Lower leg skin (tissue), 4 donors: ENCODE measurements at regions not wholly inside any gene's neighbourhood (a gene's known extent, or its start where the extent isn't known, plus 50 kb on each side); places are given as distances from the start of the nearest gene placed in this dataset.

Source experiments
- DNase-seq, 2 donors: peaks; one replicate each; pipeline ENCODE4 v3.0.0-alpha.2; 2019; ENCODE audit warnings: low spot score in 2 of 2
- H3K4me3 ChIP-seq: fragments of 200-600 bp; sonication (generic); 2 replicates; pipeline ENCODE4 v1.5.1; 2017; ENCODE audit warnings: mild to moderate bottlenecking, low read depth; ENCODE audit not compliant: poor library complexity, severe bottlenecking
- CTCF ChIP-seq, 3 donors: fragments of 450-650 bp; IDR thresholded peaks; one replicate each; pipeline ENCODE4 v1.5.1; 2016; ENCODE audit warnings: antibody characterized with exemption in 3 of 3, mild to moderate bottlenecking in 3 of 3, moderate library complexity in 2 of 3
- POLR2A ChIP-seq, 2 donors: fragments of 450-650 bp; IDR thresholded peaks; one replicate each; pipeline ENCODE4 v1.6.1; 2016 to 2017; ENCODE audit warnings: antibody characterized with exemption in 2 of 2, mild to moderate bottlenecking in 1 of 2, moderate library complexity in 1 of 2
- WGBS, 2 donors: methylation state at CpG; one replicate each; pipeline ENCODE4 v1.1.5; 2018; 5-methylcytosine and 5-hydroxymethylcytosine counted together
- intact Hi-C: fragments of 100-400 bp; cut with DNase I; formaldehyde crosslinking; loops from one replicate; pipeline ENCODE4 v1.15.0; 2023; ENCODE audit warnings: low total_unique reads

DNA sequence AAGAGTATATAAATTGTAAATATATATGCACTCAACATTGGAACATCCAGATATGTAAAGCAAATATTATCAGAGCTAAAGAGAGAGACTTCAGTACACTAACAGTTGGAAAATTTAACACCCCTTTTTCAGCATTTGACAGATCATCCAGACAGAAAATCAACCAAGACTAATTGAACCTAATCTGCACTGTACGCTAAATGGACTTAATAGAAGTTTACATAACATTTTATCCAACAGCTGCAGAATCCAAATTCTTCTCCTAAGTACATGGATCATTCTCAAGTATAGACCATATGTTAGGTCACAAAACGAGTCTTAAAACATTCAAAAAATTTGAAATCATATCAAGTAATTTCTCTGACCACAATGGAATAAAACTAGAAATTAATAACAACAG is 229.1 kb upstream of the CLEC14A start:
- no peak for DNase-seq
- no peak for TF ChIP-seq CTCF (IDR thresholded peaks at IDR 0.05)
- intact Hi-C loops, result no loop called here
- WGBS, 2 donors, result 68 to 72% methylated on average over 2 of the region's 2 CpGs
- no peak overlapping the region for H3K4me3 ChIP-seq

- DNase-seq, result no peak
- WGBS, 2 donors, result 60 to 80% methylated on average over 2 of the region's 2 CpGs
- no peak for TF ChIP-seq POLR2A (IDR thresholded peaks at IDR 0.05)
- no peak for TF ChIP-seq CTCF (IDR thresholded peaks at IDR 0.05)
These were observed 226.2 kb upstream of the CLEC14A start for GRCh38 chr14:38481952-38482678.

DNA sequence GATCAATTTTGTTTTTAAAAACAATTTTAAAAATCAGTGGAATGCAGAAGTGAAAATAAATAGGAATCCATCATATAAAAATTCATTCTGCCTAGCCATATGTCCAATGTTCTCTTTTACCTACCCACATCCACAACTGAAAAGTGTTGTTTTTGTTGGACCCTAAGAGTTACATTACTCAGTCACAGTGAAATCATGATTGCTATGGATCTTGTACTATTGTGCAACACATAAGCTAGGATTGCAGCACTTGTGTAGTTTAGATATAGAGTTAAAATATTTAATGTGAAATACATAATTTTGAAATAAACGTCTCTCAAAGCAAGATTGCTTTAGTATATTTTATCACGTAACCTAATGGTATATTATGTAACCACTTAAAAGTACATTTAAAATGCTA is 213.3 kb upstream of the CLEC14A start:
- 78 to 87% methylated on average over 2 of the region's 2 CpGs for WGBS, 2 donors
- TF ChIP-seq POLR2A (IDR thresholded peaks at IDR 0.05) (no peak), CTCF (IDR thresholded peaks at IDR 0.05) (no peak)
- no peak overlapping the region for H3K4me3 ChIP-seq

More at GRCh38 chr14:38481952-38482678, 226.2 kb upstream of the CLEC14A start:
- no peak overlapping the region for H3K4me3 ChIP-seq
- intact Hi-C loops, result no loop called here

GRCh38 chr14:38442208-38442607 is 186.3 kb upstream of the CLEC14A start:
- no peak for DNase-seq
- H3K4me3 ChIP-seq, result no peak overlapping the region
- intact Hi-C loops, result no loop called here
- no peak for TF ChIP-seq POLR2A (IDR thresholded peaks at IDR 0.05)
- TF ChIP-seq CTCF (IDR thresholded peaks at IDR 0.05), result no peak
- 76 to 81% methylated on average over 3 of the region's 3 CpGs for WGBS, 2 donors

More for the DNA sequence above, 213.3 kb upstream of the CLEC14A start:
- no peak for DNase-seq
- intact Hi-C loops, result no loop called here

GRCh38 chr14:38432186-38432585 is 176.3 kb upstream of the CLEC14A start:
- H3K4me3 ChIP-seq, result no peak overlapping the region
- TF ChIP-seq CTCF (IDR thresholded peaks at IDR 0.05) (no peak), POLR2A (IDR thresholded peaks at IDR 0.05) (no peak)
- DNase-seq, result no peak
- intact Hi-C loops, result no loop called here
- 87 to 91% methylated on average over 2 of the region's 2 CpGs for whole genome bisulfite sequencing, 2 donors

DNA sequence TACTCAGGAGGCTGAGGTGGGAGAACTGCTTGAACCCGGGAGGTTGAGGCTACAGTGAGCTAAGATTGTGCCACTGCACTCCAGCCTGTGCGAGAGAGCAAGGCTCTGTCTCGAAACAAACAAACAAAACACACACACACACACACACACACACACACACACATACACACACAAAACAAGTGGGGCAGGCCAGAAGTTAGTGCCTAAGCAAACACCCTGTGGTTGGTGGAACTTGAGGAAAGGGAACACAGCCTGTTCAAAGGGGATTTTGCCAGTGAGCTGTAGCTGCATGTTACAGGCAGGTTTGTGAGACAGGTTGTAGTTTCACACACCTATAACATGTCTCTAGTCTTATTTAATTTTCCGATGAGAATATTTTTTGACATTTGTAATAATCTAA is 175.3 kb upstream of the CLEC14A start:
- WGBS, 2 donors, result 92 to 94% methylated on average over 4 of the region's 4 CpGs
- TF ChIP-seq CTCF (IDR thresholded peaks at IDR 0.05) (no peak), POLR2A (IDR thresholded peaks at IDR 0.05) (no peak)
- H3K4me3 ChIP-seq, result no peak overlapping the region
- intact Hi-C loops, result no loop called here
- DNase-seq, result no peak
